NB4 (cell line): ENCODE measurements at regions not wholly inside any gene's neighbourhood (a gene's known extent, or its start where the extent isn't known, plus 50 kb on each side); places are given as distances from the start of the nearest gene placed in this dataset.

Experiments
- DNase-seq: peaks from one replicate; pipeline ENCODE4 v3.0.0; 2010; ENCODE audit warnings: low read depth
- H3K4me3 ChIP-seq: one replicate; pipeline ENCODE4 v1.5.1; 2011; ENCODE audit warnings: mild to moderate bottlenecking, low read depth, low read length, moderate library complexity
- CTCF ChIP-seq: IDR thresholded peaks from one replicate; pipeline ENCODE4 v1.5.1; 2012; ENCODE audit warnings: low read depth, low read length
- MAX ChIP-seq: IDR thresholded peaks from 2 replicates; pipeline ENCODE4 v1.6.1; 2011; ENCODE audit warnings: low read depth, low read length
- MYC ChIP-seq: IDR thresholded peaks from 2 replicates; pipeline ENCODE4 v1.6.1; 2011; ENCODE audit warnings: low read depth, low read length
- POLR2A ChIP-seq: IDR thresholded peaks from 2 replicates; pipeline ENCODE4 v1.6.1; 2011; ENCODE audit warnings: mild to moderate bottlenecking; ENCODE audit not compliant: insufficient read length; ENCODE audit errors: extremely low read depth

DNA sequence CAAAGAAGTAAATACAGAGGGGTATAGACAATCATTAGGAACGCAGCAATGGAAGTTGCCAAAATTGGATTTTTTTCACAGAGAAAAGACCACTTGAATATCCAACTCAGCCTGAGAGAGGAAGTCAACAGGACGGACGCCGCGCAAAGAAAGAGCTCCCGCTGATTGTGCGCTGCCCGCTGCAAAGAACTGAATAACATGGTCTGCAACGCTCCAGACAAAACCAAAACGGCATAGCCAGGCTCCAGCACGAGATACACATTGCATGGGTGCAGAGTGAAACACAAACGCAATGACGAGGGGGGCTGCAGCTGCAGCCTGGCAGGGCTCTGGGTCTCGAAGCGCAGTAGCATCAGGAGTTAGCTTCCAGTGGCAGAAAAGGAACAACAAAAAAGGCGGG is 113.9 kb upstream of the MGMT start:
- H3K4me3 ChIP-seq, result no peak overlapping the region
- DNase-seq, result no peak
- TF ChIP-seq CTCF, result no peak
- TF ChIP-seq MAX, result no peak
- TF ChIP-seq MYC, result no peak
- no peak for TF ChIP-seq POLR2A

DNA sequence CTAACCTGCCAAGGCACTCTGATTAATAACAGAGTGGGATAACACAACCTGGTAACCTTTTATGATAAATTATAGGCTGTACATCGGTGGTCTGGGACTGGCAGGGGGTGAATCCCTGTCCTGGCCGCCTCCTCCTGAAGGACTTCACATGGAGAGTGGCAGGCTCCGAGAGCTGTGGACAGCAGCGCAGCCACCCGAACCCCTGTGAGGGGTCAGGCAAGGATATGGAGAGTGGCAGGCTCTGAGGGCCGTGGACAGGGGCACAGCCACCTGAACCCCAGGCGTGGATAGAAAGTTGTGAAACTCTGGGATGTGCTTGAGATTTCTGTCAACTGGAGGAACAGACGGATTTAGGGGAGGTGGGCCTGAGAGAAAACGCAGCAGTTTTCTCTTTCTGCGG is 107.0 kb upstream of the MGMT start:
- no peak overlapping the region for H3K4me3 ChIP-seq
- TF ChIP-seq MAX, result no peak
- no peak for TF ChIP-seq POLR2A
- TF ChIP-seq MYC, result no peak
- no peak for TF ChIP-seq CTCF
- DNase-seq, result no peak

GRCh38 chr10:129361676-129362376 is 105.2 kb upstream of the MGMT start:
- no peak overlapping the region for H3K4me3 ChIP-seq
- no peak for TF ChIP-seq CTCF
- no peak for TF ChIP-seq MAX
- no peak for TF ChIP-seq MYC
- no peak for TF ChIP-seq POLR2A
- no peak for DNase-seq

GRCh38 chr10:129364949-129365348 is 102.1 kb upstream of the MGMT start:
- TF ChIP-seq MAX (no peak), CTCF (no peak), POLR2A (no peak), MYC (no peak)
- no peak overlapping the region for H3K4me3 ChIP-seq
- no peak for DNase-seq

GRCh38 chr10:129365767-129366402 is 101.2 kb upstream of the MGMT start:
- H3K4me3 ChIP-seq, result no peak overlapping the region
- TF ChIP-seq MAX, result no peak
- TF ChIP-seq MYC, result no peak
- no peak for TF ChIP-seq POLR2A
- TF ChIP-seq CTCF, result no peak
- peak; percentile 35 for DNase-seq
